Heart right ventricle (tissue), 16 donors: ENCODE measurements at regions not wholly inside any gene's neighbourhood (a gene's known extent, or its start where the extent isn't known, plus 50 kb on each side); places are given as distances from the start of the nearest gene placed in this dataset.
"Not testable (repeated sequence)": the region's sequence is repeated elsewhere in the genome, so short reads cannot be mapped to it uniquely, and the experiment has no call there.

ENCODE experiments used
- ATAC-seq, 8 donors: fragments of 200-7000 bp; cut with Tn5 transposase; one replicate each; pipeline ENCODE4 v1.9.1; 2020; ENCODE audit warnings: mild to moderate bottlenecking in 8 of 8, moderate library complexity in 8 of 8, moderate number of reproducible peaks in 1 of 8
- DNase-seq, 2 donors: peaks; one replicate each; pipeline ENCODE4 v3.0.0-alpha.2; 2020
- H3K27ac ChIP-seq, 10 donors: fragments of 200-600 bp; sonication (generic) in 2 of 10; one replicate each; pipeline versions ENCODE4 v1.5.0 to v1.8.0; 2020 to 2022; ENCODE audit warnings: mild to moderate bottlenecking in 3 of 10
- H3K27me3 ChIP-seq, 7 donors: fragments of 200-600 bp; one replicate each; pipeline ENCODE4 v1.8.0; 2021 to 2022; ENCODE audit warnings: mild to moderate bottlenecking in 2 of 7
- H3K36me3 ChIP-seq, 9 donors: fragments of 200-600 bp; sonication (generic) in 1 of 9; one replicate each; pipeline versions ENCODE4 v1.5.0 to v1.8.0; 2020 to 2022; ENCODE audit warnings: mild to moderate bottlenecking in 2 of 9
- H3K4me1 ChIP-seq, 9 donors: fragments of 200-600 bp; sonication (generic) in 1 of 9; one replicate each; pipeline versions ENCODE4 v1.5.0 to v1.8.0; 2020 to 2022; ENCODE audit warnings: mild to moderate bottlenecking in 4 of 9
- H3K4me3 ChIP-seq, 10 donors: fragments of 200-600 bp; sonication (generic) in 2 of 10; one replicate each; pipeline versions ENCODE4 v1.5.0 to v1.8.0; 2020 to 2022; ENCODE audit warnings: mild to moderate bottlenecking in 7 of 10, moderate library complexity in 2 of 10
- H3K9me3 ChIP-seq, 11 donors: fragments of 200-600 bp in 10 of 11; sonication (generic) in 2 of 11; one replicate each; pipeline versions ENCODE4 v1.5.0 to v1.8.0; 2013 to 2022; ENCODE audit warnings: mild to moderate bottlenecking in 2 of 11, control low read depth in 1 of 11, moderate library complexity in 1 of 11
- whole genome bisulfite sequencing, 2 donors: extraction: QIAGEN DNeasy Blood & Tissue Kit; methylation state at CpG; one replicate each; pipeline ENCODE4 v1.1.7; 2013; ENCODE audit warnings: inconsistent platforms in 1 of 2; 5-methylcytosine and 5-hydroxymethylcytosine counted together
- intact Hi-C, 10 donors: fragments of 100-400 bp; cut with DNase I; formaldehyde crosslinking; loops; one replicate each; pipeline versions ENCODE4 v1.11.1 to v1.14.2; 2022
- TF ChIP-seq, protein P1 (sequence below), 9 donors: fragments of 200-600 bp; sonication (generic) in 2 of 9; IDR thresholded peaks; one replicate each; pipeline versions ENCODE4 v1.5.0 to v1.8.0; 2021 to 2022; ENCODE audit warnings: antibody characterized with exemption in 9 of 9, mild to moderate bottlenecking in 5 of 9, moderate library complexity in 1 of 9
- donor health status: Arrhythmogenic right ventricular cardiomyopathy.
- donor health status: ischemic (EF 13 %, LVEDD 7.1; RV severe dilation, severe dysfunction).
- donor health status: healthy with polysubstance abuse.
- donor health status: DM: no; HTN: yes; CAD: no.
- donor health status: DM: no; HTN: no; CAD: no.
- donor health status: ischemic (EF 25% LVEDD 6.9; RV normal size, moderate dysfunction).
- donor health status: ischemic (EF 25% LVEDD 5.7; RV mildly dilated, moderate dysfunction).
- donor health status: healthy.
- donor health status: DM: yes; HTN: yes; CAD: no.
- donor health status: Ischemic cardiomyopathy.
- donor health status: ischemic (EF 35%, LVEDD 5.7; RV mildly dilated, moderate dysfunction).
- donor health status: nonischemic (EF 11% LVEDD 7.7; RV severe dilation, severe dysfunction).
- donor health status: DM: yes; HTN: yes; CAD: no.
- donor health status: PGD.
- donor health status: ischemic (EF 29% LVEDD 5.4; RV normal size, mild dysfunction).
- donor health status: nonischemic (EF 23%, LVEDD 6.1; RV moderate dilation, normal function).

DNA sequence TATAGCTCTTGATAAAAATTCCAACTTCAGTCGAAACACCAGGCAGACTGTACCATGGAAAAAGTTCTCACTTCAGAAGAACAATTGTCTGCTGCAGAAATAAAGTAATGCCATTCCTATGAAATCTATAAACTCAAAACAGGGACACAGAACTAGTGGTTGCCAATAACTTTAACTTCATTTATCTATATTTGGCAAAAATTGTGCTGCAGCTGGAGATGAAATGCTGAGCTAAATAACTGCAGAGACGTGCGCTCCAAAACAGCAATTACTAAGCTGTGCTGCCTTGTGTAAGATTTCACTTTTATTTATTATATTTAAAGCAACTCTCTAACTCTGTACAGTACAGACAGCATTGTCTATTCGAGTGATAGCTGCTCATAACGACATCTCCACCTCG, 540.1 kb upstream of the ID2 start:
- Histone ChIP-seq H3K4me3 (no peak overlapping the region), H3K36me3 (no peaks in the 10 kb centered on the region), H3K27ac (no peak overlapping the region), H3K4me1 (peaks cover 3 to 39% (median 13%) of the 10 kb centered on the region in 9 donors), H3K27me3 (no peaks in the 10 kb centered on the region), H3K9me3 (no peaks in the 10 kb centered on the region)
- no peak for ATAC-seq
- 73 to 81% methylated on average over 6 of the region's 6 CpGs for WGBS, 2 donors
- TF ChIP-seq, protein P1, sequence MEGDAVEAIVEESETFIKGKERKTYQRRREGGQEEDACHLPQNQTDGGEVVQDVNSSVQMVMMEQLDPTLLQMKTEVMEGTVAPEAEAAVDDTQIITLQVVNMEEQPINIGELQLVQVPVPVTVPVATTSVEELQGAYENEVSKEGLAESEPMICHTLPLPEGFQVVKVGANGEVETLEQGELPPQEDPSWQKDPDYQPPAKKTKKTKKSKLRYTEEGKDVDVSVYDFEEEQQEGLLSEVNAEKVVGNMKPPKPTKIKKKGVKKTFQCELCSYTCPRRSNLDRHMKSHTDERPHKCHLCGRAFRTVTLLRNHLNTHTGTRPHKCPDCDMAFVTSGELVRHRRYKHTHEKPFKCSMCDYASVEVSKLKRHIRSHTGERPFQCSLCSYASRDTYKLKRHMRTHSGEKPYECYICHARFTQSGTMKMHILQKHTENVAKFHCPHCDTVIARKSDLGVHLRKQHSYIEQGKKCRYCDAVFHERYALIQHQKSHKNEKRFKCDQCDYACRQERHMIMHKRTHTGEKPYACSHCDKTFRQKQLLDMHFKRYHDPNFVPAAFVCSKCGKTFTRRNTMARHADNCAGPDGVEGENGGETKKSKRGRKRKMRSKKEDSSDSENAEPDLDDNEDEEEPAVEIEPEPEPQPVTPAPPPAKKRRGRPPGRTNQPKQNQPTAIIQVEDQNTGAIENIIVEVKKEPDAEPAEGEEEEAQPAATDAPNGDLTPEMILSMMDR (IDR thresholded peaks at IDR 0.05), result no peak
- no peak for DNase-seq
- intact Hi-C loops, result loop anchor here in 1 of 10 donors (10.0 kb wide), 2 partner anchors 127 to 533 kb away; no protein-coding TSS in a partner anchor

DNA sequence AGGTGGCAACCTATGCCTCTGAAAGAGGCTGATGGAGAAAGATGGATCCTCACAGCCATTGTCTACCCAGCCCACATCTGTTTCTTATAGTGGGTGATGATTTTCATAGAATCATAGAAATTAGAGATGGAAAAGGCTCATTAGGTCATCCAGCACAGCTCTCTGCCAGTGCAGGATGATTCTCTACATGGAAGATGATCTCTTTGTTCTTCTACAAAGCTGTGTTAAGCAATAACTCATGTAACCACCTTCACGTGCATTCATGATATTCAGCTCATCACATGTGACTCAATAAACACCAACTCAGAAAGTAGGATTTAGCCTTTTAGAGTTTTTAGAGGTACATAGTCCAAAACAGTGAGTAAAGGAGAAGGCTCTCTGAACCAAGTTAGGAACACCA, 539.4 kb upstream of the ID2 start:
- H3K36me3 ChIP-seq, result no peaks in the 10 kb centered on the region
- peaks cover 3 to 38% (median 17%) of the 10 kb centered on the region in 9 donors for H3K4me1 ChIP-seq
- H3K27ac ChIP-seq, result no peak overlapping the region
- DNase-seq (no peak), ATAC-seq (no peak)
- H3K4me3 ChIP-seq, result no peak overlapping the region
- H3K27me3 ChIP-seq, result no peaks in the 10 kb centered on the region
- no peaks in the 10 kb centered on the region for H3K9me3 ChIP-seq
- TF ChIP-seq, protein P1 (IDR thresholded peaks at IDR 0.05), result no peak
- intact Hi-C loops, result loop anchor here in 1 of 10 donors (10.0 kb wide), 2 partner anchors 128 to 532 kb away; no protein-coding TSS in a partner anchor
- WGBS, 2 donors, result 79 to 88% methylated on average over 1 of the region's 1 CpG

DNA sequence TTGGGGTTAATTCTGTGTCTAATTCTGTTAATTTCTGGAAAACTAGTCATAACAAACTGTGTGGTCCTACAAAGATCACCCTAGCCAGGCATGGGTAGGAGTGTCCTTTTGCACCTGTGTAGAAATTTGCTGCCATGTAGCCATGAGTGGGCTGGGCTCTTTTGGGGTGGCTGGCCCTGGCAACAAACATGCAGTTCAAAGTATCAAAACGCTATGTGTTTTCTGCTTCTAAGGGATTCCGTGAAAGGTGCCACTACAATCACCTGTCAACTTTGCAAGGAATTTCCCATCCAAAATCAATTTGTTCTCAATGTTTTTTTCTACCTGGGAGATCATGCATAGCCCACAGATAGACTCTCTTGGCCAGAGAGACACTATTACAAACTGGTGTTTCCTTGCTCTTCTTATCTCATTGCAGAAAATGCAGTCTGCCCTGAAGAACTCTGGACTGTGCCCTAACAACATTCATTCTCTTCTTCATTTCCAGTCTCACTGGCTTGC, 537.7 kb upstream of the ID2 start:
- H3K36me3 ChIP-seq, result no peaks in the 10 kb centered on the region
- no peaks in the 10 kb centered on the region for H3K27me3 ChIP-seq
- H3K4me1 ChIP-seq, result peaks cover 3 to 31% (median 17%) of the 10 kb centered on the region in 9 donors
- ATAC-seq, result no peak
- no peak overlapping the region for H3K27ac ChIP-seq
- no peaks in the 10 kb centered on the region for H3K9me3 ChIP-seq
- no peak for DNase-seq
- 98% methylated on average over 2 of the region's 2 CpGs for WGBS, 2 donors
- no peak overlapping the region for H3K4me3 ChIP-seq
- TF ChIP-seq, protein P1 (IDR thresholded peaks at IDR 0.05), result no peak
- intact Hi-C loops, result loop anchor here in 1 of 10 donors (10.0 kb wide), 2 partner anchors 129 to 531 kb away; no protein-coding TSS in a partner anchor

DNA sequence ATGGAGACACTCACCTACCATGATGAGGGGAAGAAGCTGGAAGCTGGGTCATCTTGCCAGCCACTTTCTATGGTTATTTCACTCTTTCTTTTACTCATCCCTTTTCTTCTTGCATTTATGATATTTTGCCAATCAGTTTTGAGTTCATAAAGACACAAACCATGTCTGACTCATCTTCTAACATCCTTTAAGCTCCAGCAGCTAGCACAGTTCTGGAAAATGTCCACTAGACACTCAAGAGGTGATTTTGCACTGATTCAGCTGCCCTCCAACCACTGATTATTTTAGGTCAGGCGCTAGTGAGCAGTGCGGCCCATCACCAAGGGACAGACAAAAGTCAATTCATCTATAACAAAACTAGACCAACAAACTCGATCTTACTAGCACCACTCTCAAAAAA, 537.1 kb upstream of the ID2 start:
- Histone ChIP-seq H3K4me1 (peaks cover 3 to 26% (median 17%) of the 10 kb centered on the region in 9 donors), H3K27me3 (no peaks in the 10 kb centered on the region), H3K36me3 (no peaks in the 10 kb centered on the region), H3K9me3 (no peaks in the 10 kb centered on the region), H3K4me3 (no peak overlapping the region), H3K27ac (no peak overlapping the region)
- TF ChIP-seq, protein P1 (IDR thresholded peaks at IDR 0.05), result no peak
- 91 to 92% methylated on average over 3 of the region's 3 CpGs for WGBS, 2 donors
- intact Hi-C loops, result loop anchor here in 2 of 10 donors (5.0 to 10.0 kb wide), 3 partner anchors 130 to 530 kb away; no protein-coding TSS in a partner anchor
- ATAC-seq (no peak), DNase-seq (no peak)

DNA sequence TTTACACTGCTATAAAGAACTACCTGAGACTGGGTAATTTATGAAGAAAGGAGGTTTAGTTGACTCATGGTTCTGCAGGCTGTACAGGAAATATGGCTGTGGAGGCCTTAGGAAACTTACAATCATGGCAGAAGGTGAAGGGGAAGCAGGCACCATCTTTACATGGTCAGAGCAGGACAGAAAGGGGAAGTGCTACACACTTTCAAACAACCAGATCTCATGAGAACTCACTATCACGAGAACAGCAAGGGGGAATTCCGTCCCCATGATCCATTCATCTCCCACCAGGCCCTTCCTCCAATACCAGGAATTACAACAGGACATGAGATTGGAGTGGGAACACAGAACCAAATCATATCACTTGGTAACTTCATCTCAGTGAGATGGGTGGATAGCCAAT, 536.5 kb upstream of the ID2 start:
- not testable (repeated sequence) for ATAC-seq, DNase-seq, H3K9me3 ChIP-seq, H3K4me3 ChIP-seq, H3K36me3 ChIP-seq, H3K27me3 ChIP-seq
- Histone ChIP-seq H3K27ac (peak overlapping the region in 1 of 10 donors; percentile 45), H3K4me1 (peaks cover 3 to 23% (median 17%) of the 10 kb centered on the region in 9 donors)
- 83 to 85% methylated on average over 2 of the region's 2 CpGs for WGBS, 2 donors
- intact Hi-C loops, result loop anchor here in 2 of 10 donors (5.0 to 10.0 kb wide), 3 partner anchors 131 to 529 kb away; no protein-coding TSS in a partner anchor
